Loucy (cell line): ENCODE measurements at regions not wholly inside any gene's neighbourhood (a gene's known extent, or its start where the extent isn't known, plus 50 kb on each side); places are given as distances from the start of the nearest gene placed in this dataset.

Experiments
- H2AFZ ChIP-seq: fragments of 200-600 bp; sonication (generic); 2 replicates; pipeline ENCODE4 v1.6.0; 2016; ENCODE audit warnings: antibody characterized with exemption, mild to moderate bottlenecking, low read length, moderate library complexity
- H3F3A ChIP-seq: fragments of 200-600 bp; 2 replicates; pipeline ENCODE4 v1.6.0; 2016; ENCODE audit warnings: antibody characterized with exemption, low read depth, mild to moderate bottlenecking
- H3K27me3 ChIP-seq: fragments of 200-600 bp; sonication (generic); 2 replicates; pipeline ENCODE4 v1.6.1; 2014; ENCODE audit warnings: low read length, mild to moderate bottlenecking; ENCODE audit not compliant: insufficient read depth, poor library complexity, severe bottlenecking
- H3K36me3 ChIP-seq: fragments of 200-600 bp; sonication (generic); 2 replicates; pipeline ENCODE4 v1.6.1; 2016; ENCODE audit warnings: low read length; ENCODE audit not compliant: insufficient read depth
- H3K4me1 ChIP-seq: fragments of 200-600 bp; sonication (generic); 2 replicates; pipeline ENCODE4 v1.5.1; 2014; ENCODE audit warnings: low read length, mild to moderate bottlenecking; ENCODE audit not compliant: insufficient read depth, poor library complexity, severe bottlenecking
- H3K4me2 ChIP-seq: fragments of 200-600 bp; sonication (generic); 2 replicates; pipeline ENCODE4 v1.6.0; 2014; ENCODE audit warnings: antibody characterized with exemption, low read length, low read depth, mild to moderate bottlenecking; ENCODE audit not compliant: poor library complexity, severe bottlenecking
- H3K4me3 ChIP-seq: fragments of 200-600 bp; sonication (generic); 2 replicates; pipeline ENCODE4 v1.5.1; 2014; ENCODE audit warnings: low read length, mild to moderate bottlenecking, mixed read lengths; ENCODE audit not compliant: poor library complexity, severe bottlenecking
- H3K79me2 ChIP-seq: fragments of 200-600 bp; sonication (generic); 2 replicates; pipeline ENCODE4 v1.6.1; 2014; ENCODE audit warnings: low read length; ENCODE audit not compliant: insufficient read depth
- H3K9ac ChIP-seq: fragments of 200-600 bp; sonication (generic); 2 replicates; pipeline ENCODE4 v1.6.0; 2014; ENCODE audit warnings: mild to moderate bottlenecking, low read depth, low read length, moderate library complexity; ENCODE audit not compliant: poor library complexity, severe bottlenecking
- H3K9me2 ChIP-seq: fragments of 200-600 bp; sonication (generic); replicated peaks from 2 replicates; pipeline ENCODE4 v1.6.1; 2016; ENCODE audit warnings: low read depth, low read length, mixed read lengths
- H3K9me3 ChIP-seq: fragments of 200-600 bp; sonication (generic); 2 replicates; pipeline ENCODE4 v1.6.1; 2014; ENCODE audit warnings: mild to moderate bottlenecking, antibody characterized with exemption, low read length, low read depth; ENCODE audit not compliant: insufficient read depth
- H4K20me1 ChIP-seq: fragments of 200-600 bp; sonication (generic); 2 replicates; pipeline ENCODE4 v1.6.0; 2014; ENCODE audit warnings: antibody characterized with exemption, low read length, mild to moderate bottlenecking; ENCODE audit not compliant: insufficient read depth, poor library complexity, severe bottlenecking
- EZH2phosphoT487 ChIP-seq: fragments of 200-600 bp; IDR thresholded peaks from 2 replicates; pipeline ENCODE4 v1.6.1; 2018; ENCODE audit warnings: antibody characterized with exemption, mild to moderate bottlenecking, moderate library complexity, borderline replicate concordance
- TF ChIP-seq, protein P1 (sequence below): fragments of 200-600 bp; sonication (generic); conservative IDR thresholded peaks from 2 replicates; pipeline ENCODE4 v1.5.1; 2014; ENCODE audit warnings: mild to moderate bottlenecking, antibody characterized with exemption, low read length

DNA sequence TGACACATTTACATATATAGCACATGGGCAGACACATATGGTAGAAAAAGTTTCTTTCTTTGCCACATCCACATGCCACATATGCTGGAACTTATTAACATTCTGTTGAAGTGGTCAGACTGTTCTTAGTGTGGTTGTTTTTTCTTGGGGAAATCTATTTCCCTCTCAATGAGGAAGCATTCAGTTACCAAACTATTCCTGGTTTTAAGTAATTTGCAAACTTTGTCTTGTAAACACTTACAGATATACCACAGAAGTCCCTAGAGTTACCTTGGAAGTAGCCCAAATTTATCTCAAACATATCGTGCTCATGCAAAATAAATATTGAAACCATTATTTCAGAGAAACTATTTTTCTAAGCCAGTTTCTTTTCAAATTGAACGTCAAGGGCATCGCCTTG, 625.5 kb upstream of the INTU start:
- H3K9me2 ChIP-seq = no peaks in the 10 kb centered on the region
- no peaks in the 10 kb centered on the region for H3K79me2 ChIP-seq
- no peaks in the 10 kb centered on the region for H3K27me3 ChIP-seq
- H2AFZ ChIP-seq = no peak overlapping the region
- no peak overlapping the region for H3K4me2 ChIP-seq
- no peaks in the 10 kb centered on the region for H3K36me3 ChIP-seq
- no peak overlapping the region for H3K4me3 ChIP-seq
- no peak for TF ChIP-seq EZH2phosphoT487
- TF ChIP-seq, protein P1, sequence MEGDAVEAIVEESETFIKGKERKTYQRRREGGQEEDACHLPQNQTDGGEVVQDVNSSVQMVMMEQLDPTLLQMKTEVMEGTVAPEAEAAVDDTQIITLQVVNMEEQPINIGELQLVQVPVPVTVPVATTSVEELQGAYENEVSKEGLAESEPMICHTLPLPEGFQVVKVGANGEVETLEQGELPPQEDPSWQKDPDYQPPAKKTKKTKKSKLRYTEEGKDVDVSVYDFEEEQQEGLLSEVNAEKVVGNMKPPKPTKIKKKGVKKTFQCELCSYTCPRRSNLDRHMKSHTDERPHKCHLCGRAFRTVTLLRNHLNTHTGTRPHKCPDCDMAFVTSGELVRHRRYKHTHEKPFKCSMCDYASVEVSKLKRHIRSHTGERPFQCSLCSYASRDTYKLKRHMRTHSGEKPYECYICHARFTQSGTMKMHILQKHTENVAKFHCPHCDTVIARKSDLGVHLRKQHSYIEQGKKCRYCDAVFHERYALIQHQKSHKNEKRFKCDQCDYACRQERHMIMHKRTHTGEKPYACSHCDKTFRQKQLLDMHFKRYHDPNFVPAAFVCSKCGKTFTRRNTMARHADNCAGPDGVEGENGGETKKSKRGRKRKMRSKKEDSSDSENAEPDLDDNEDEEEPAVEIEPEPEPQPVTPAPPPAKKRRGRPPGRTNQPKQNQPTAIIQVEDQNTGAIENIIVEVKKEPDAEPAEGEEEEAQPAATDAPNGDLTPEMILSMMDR = no peak
- no peaks in the 10 kb centered on the region for H3K4me1 ChIP-seq
- no peak overlapping the region for H3K9ac ChIP-seq
- H3F3A ChIP-seq = no peaks in the 10 kb centered on the region
- no peaks in the 10 kb centered on the region for H3K9me3 ChIP-seq
- no peaks in the 10 kb centered on the region for H4K20me1 ChIP-seq

- Histone ChIP-seq H3K4me1 (no peaks in the 10 kb centered on the region), H3K4me3 (no peak overlapping the region), H3F3A (no peaks in the 10 kb centered on the region), H3K9me3 (no peaks in the 10 kb centered on the region), H3K4me2 (no peak overlapping the region), H3K79me2 (no peaks in the 10 kb centered on the region), H3K9ac (no peak overlapping the region), H4K20me1 (no peaks in the 10 kb centered on the region), H3K9me2 (no peaks in the 10 kb centered on the region), H3K36me3 (no peaks in the 10 kb centered on the region), H3K27me3 (no peaks in the 10 kb centered on the region), H2AFZ (no peak overlapping the region)
- TF ChIP-seq, protein P1 = no peak
- TF ChIP-seq EZH2phosphoT487 = no peak
Measured at GRCh38 chr4:127012549-127012948, 620.2 kb upstream of the INTU start.

- no peaks in the 10 kb centered on the region for H3K4me1 ChIP-seq
- H3K27me3 ChIP-seq = no peaks in the 10 kb centered on the region
- no peaks in the 10 kb centered on the region for H3K9me2 ChIP-seq
- H3K4me2 ChIP-seq = no peak overlapping the region
- no peaks in the 10 kb centered on the region for H3K9me3 ChIP-seq
- H3K4me3 ChIP-seq = no peak overlapping the region
- no peaks in the 10 kb centered on the region for H4K20me1 ChIP-seq
- H3K9ac ChIP-seq = no peak overlapping the region
- H2AFZ ChIP-seq = no peak overlapping the region
- H3K79me2 ChIP-seq = no peaks in the 10 kb centered on the region
- H3K36me3 ChIP-seq = no peaks in the 10 kb centered on the region
- H3F3A ChIP-seq = no peaks in the 10 kb centered on the region
- TF ChIP-seq, protein P1 = no peak
- no peak for TF ChIP-seq EZH2phosphoT487
Measured at GRCh38 chr4:127015667-127016117, 617.1 kb upstream of the INTU start.
